ENCODE measurements at regions not wholly inside any gene's neighbourhood (a gene's known extent, or its start where the extent isn't known, plus 50 kb on each side); places are given as distances from the start of the nearest gene placed in this dataset.
"Not testable (repeated sequence)": the region's sequence is repeated elsewhere in the genome, so short reads cannot be mapped to it uniquely, and the experiment has no call there.

- no peak for DNase-seq (ENCODE audit: low read depth in 2 of 2)
These were observed 1226.0 kb downstream of the CDH8 start for GRCh38 chr16:60810250-60810649.

DNA sequence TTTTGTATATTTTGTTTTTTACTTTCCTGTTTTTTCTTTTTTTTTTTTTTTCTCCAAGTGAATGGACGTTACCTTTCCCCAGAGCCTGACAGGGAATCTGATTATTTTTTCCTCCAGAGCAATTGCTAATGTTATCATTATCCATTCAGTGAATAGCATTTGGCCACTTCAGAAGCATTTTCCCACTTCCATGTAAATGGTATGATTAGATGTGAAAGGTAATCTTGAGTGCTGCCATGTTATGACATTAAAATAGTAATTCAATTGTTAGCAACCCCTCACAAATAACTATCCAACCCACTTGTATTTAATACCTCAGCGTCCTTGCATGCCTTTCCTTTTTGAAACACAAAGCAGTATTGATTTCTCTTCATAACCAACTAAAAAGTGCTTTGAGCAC, 1243.8 kb downstream of the CDH8 start:
- no peak for DNase-seq (ENCODE audit: low read depth in 2 of 2)

DNA sequence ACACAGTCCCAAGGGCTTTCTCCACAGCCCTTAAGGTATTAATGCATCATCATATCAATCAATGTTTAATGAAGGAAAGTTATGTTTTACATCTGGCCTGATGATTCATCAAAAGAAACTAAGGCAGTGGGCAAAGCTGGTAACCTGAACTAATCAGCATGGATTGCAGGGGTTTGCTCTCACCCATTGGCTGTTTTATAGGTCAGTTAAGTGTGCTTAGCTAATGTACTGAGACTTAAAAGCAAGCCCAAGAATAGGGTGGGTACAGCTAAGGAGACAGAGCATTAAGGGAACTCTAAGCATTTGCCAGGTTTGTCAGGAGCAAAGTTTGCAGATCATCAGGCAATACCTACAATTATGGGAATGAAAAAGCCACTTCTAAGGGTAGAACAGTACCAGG, 1247.6 kb downstream of the CDH8 start:
- DNase-seq (ENCODE audit: low read depth in 2 of 2), result no peak

DNA sequence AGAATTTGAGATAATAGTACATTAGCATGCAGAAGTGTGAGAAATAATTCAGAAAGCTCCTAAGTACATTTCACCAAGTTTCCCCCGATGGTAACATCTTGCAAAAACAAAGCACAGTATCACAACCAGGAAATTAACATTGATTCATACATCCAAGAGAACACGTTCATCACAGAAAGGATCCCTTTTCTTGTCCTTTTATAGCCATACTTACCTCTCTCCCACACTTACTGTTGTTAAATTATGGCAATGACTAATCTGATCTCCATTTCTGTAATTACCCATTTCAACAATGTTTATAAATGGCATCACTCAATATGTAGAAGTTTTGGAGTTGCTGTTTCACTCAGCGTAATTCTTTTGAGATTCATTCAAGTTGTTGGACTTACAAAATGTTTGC, 1260.0 kb downstream of the CDH8 start:
- no peak for DNase-seq (ENCODE audit: low read depth in 2 of 2)

GRCh38 chr16:60771138-60771537, 1265.1 kb downstream of the CDH8 start:
- no peak for DNase-seq (ENCODE audit: low read depth in 2 of 2)

GRCh38 chr16:60770384-60770783, 1265.9 kb downstream of the CDH8 start:
- DNase-seq (ENCODE audit: low read depth in 2 of 2), result not testable (repeated sequence)

DNA sequence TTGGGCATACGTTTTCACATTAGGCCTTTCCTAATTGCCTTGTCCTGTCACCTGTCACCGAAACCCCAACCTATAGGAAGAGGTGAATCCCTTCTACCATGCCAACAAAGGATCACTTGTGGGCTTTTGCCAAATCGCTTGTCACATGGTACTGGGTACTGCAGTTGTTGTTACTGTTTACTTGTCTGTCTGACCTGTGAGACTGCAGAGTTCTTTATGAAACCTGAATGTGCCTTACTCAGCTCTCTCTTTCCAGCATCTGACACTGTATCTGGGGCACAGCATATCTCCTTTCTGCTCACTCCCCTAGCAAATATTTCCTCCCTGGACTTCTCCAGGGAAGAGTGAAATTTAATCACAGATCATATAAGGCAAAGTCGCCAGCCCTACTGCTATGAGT, 1272.4 kb downstream of the CDH8 start:
- no peak for DNase-seq (ENCODE audit: low read depth in 2 of 2)

DNA sequence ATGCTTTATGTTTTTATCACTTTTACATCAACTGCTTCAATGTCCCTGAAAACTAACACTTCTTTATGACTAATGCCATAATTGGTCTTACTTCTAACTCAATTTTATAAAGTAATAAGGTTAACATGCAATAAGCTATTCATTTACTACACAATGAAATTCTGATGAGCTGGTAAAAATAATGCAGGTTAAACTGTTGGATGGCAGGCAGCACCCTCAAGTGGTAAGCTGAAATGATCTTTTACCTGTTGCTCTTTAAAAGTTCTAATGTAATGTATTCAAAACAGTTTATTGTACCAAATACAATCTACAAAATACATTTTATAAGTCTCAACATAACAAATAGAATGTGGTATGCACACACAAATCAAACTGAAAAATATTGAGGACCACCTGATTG, 1280.3 kb downstream of the CDH8 start:
- no peak for DNase-seq (ENCODE audit: low read depth in 2 of 2)

DNA sequence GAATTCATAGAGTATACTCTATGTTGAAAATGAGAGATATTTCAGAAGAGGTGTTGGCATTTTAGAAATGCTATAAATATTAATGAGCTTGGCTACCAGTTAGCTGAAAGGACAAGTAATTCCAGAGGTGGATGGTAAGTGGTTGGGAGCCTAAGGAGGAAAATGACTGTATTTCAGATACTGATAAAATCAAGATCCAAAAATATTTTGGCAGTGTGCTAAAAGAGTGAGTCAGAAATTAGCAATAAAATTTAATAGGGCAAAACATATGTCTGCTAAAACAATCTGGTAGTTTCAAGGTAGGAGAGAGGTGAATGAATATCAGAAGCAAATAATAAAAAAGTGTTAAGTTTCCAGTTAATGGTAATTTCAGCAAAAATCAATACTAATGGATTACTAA, 1287.9 kb downstream of the CDH8 start:
- no peak for DNase-seq (ENCODE audit: low read depth in 2 of 2)

GRCh38 chr16:60744198-60744597, 1292.0 kb downstream of the CDH8 start:
- DNase-seq (ENCODE audit: low read depth in 2 of 2), result no peak

DNA sequence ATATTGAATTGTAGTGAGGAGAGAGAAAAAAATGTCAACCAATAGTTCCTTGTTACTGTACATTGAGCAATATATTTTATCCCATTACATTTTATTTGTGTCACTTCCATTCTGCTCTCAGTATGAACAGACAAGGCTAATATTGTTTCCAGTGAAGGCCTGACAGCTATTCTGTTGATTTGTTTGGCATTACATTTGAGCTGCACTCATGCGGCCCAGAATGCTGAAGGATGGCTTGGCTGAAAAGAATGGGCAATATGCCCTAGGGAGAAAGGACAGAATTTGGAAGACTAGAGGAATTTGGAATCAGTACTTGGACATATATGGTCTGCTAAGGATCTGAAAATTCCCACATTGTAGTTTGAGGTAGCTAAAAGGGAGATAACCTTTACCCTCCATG, 1294.4 kb downstream of the CDH8 start:
- DNase-seq (ENCODE audit: low read depth in 2 of 2), result no peak

GRCh38 chr16:60739737-60740683, 1296.2 kb downstream of the CDH8 start:
- no peak for DNase-seq (ENCODE audit: low read depth in 2 of 2)

GRCh38 chr16:60731329-60732050, 1304.7 kb downstream of the CDH8 start:
- no peak for DNase-seq (ENCODE audit: low read depth in 2 of 2)

- no peak for DNase-seq (ENCODE audit: low read depth in 2 of 2)
These were observed 1307.2 kb downstream of the CDH8 start for GRCh38 chr16:60729051-60729450.

DNA sequence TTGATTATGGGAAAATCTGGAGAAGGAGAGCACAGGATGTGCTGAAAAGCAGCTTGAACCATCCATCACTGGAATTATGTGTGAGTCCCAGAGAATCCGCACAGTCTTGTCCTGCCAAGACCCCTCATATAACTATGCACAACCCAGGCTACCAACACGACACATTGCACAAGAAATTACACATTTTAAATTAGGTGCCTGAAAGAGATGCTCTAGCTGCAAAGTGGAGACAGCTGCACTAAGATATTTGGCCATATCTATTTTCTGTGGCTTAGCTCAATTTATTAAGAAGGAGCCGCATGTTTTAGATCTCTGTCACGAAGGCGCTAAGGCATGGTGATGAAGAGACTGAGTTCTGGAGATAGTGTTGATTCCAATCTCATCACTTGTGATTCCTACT, 1308.4 kb downstream of the CDH8 start:
- no peak for DNase-seq (ENCODE audit: low read depth in 2 of 2)

DNA sequence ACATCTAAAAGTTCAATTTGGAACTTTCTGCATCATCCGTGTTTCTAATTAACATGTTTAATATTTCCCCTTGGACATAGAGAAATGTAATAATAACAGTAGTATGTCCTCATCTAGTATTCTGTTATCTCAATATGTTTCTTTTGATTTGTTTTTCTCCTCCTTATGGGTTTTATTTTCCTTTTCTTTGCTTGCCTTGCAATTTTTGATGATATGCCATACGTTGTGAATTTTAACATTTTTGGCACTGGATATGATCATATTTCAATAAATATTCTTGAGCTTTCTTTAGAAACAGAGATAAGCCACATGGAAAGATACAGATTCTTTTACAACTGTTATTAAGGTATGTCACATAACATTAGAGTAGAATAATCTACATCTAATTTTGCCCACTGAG, 1316.2 kb downstream of the CDH8 start:
- no peak for DNase-seq (ENCODE audit: low read depth in 2 of 2)

- DNase-seq (ENCODE audit: low read depth in 2 of 2), result no peak
These were observed 1318.4 kb downstream of the CDH8 start for GRCh38 chr16:60717808-60718207.

DNA sequence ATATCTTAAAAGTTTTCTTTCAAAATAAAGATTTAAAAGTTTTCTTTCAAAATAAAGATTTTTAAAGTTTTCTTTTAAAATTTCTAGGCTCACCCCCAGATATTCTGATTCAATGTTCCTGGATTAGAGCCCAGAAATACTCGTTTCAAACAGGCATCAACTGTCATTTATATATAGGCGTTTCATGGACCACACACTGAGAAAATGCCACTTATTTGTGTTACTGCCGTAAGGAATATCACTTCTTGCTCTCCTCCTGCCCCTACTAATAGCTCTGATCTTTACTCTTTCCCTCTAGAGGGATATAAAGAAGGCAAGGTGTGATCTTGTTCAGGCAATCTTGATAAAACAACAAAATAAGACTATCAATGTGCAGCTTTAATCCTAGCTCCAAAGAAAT, 1324.1 kb downstream of the CDH8 start:
- DNase-seq (ENCODE audit: low read depth in 2 of 2), result no peak

DNA sequence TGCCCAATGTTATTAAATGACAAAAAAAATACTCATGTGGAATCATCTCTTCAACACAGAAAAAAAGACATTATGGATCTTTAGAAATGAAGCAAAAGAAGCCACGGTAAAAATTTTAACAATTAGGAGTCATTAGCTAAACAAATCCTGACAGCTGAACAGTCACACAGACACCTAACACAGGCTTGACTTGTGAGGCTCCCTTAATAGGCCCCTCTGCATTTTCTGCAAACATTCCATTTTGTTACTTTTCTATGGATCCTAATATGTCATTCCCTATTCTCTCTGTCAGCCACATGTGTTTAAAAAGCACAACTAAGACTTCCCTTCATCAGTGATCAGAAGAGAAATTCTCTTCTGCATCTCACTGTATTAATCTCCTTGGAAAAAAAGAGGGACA, 1331.5 kb downstream of the CDH8 start:
- no peak for DNase-seq (ENCODE audit: low read depth in 2 of 2)

GRCh38 chr16:60703096-60703495, 1333.1 kb downstream of the CDH8 start:
- DNase-seq (ENCODE audit: low read depth in 2 of 2), result no peak

DNA sequence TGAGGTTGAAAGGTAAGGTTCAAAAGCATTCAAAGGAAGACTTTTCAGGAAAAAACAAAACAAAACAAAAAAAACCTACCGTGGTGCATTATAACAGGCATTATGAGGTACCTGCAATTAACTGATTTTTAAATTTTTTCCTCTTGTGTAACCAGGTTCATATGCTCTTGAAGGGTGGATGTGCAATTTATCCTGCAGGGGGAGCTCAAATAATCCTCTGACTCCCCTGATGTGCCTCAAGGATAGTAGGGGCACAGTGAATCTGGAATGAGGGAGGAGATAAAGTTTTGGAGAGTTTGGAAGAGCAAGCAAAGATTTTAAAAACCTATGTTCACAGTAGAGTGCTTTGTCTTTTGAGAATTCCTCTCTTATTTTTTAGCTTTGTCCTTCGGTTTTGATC, 1349.4 kb downstream of the CDH8 start:
- DNase-seq (ENCODE audit: low read depth in 2 of 2), result no peak

DNA sequence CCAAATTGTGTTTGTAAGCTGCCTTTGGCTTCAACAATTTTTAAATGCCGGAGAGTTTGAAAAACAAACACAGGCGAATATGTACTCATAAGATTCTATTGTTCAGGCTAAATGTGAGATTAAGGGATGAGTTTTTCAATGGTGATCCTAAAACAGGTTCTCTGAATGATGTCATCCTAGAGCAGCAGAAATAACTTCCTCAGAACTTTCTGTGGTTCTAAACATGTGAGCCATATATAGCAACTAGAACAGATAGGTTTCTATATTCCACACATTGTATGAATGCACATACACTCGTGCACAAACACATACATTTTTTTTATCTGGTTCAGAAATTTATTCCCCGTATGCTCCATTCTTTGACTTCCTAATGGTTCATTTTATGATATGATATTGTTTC, 1352.2 kb downstream of the CDH8 start:
- DNase-seq (ENCODE audit: low read depth in 2 of 2), result no peak

GRCh38 chr16:60682219-60682618, 1354.0 kb downstream of the CDH8 start:
- DNase-seq (ENCODE audit: low read depth in 2 of 2), result no peak

Data from stimulated activated CD4-positive, alpha-beta T cell treated with anti-CD3 and anti-CD28 coated beads, Interleukin-1b, Interleukin-23, amount 100 ng/mL, for 1 hour (primary cell).